ENCODE measurements at regions not wholly inside any gene's neighbourhood (a gene's known extent, or its start where the extent isn't known, plus 50 kb on each side); places are given as distances from the start of the nearest gene placed in this dataset.

GRCh38 chr18:68505178-68505574 is 209.7 kb downstream of the TMX3 start:
- H3K4me2 ChIP-seq = no peak overlapping the region
- intact Hi-C loops (cut with micrococcal nuclease; ENCODE audit: unreplicated experiment) = no loop called here
- BruUV-seq (replicated peaks) = no TSS peak

DNA sequence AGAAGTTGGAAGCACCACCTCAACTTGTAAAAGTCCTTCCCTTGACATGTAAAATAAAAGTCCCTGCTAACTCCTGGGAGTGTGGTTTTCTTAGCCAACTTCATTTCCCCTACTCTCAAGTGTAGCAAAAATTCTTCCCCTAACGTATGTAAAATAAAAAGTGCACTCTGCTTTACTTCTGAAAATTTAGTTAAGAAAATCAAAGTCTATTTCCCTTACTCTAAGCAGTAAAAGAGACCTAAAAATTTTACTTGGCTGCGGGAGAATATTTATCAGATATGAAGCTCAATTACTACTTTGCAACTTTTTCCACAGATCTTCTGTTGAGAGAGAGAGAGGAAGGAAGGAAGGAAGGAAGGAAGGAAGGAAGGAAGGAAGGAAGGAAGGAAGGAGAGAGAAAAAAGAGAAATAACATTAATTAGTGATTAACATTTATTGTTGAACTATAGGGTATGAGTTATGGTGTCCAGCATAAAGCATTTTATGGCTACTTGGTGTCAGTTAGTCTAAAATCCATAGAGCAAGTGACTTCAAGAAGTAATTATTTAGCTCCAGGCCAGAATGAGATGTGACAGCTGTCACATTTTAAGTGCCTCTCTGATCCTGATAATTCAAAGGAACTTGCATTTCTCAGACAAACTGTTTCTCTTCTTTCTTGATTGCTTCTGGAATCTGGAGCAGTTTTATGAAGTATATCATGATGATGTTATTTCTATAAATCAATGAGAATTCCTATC is 210.3 kb downstream of the TMX3 start:
- BruUV-seq (replicated peaks) = no TSS peak
- Histone ChIP-seq H4K20me1 (ENCODE audit: insufficient read depth) (no peaks in the 10 kb centered on the region), H3K79me2 (ENCODE audit: low read depth) (no peaks in the 10 kb centered on the region), H3F3A (ENCODE audit: insufficient read depth, low read depth) (no peaks in the 10 kb centered on the region), H3K36me3 (ENCODE audit: low read depth) (no peaks in the 10 kb centered on the region), H3K4me2 (no peak overlapping the region), H3K4me3 (no peak overlapping the region), H3K27ac (no peak overlapping the region), H3K9me3 (ENCODE audit: insufficient read depth, low read depth) (no peaks in the 10 kb centered on the region), H3K27me3 (ENCODE audit: insufficient read depth, low read depth) (no peaks in the 10 kb centered on the region), H3K4me1 (replicated peaks; ENCODE audit: insufficient read depth) (no peaks in the 10 kb centered on the region), H2AFZ (no peak overlapping the region), H3K9me2 (ENCODE audit: insufficient read depth) (no peaks in the 10 kb centered on the region)
- POLR2A ChIA-PET (ENCODE audit: unreplicated experiment) = no interaction called here
- intact Hi-C loops (cut with micrococcal nuclease; ENCODE audit: unreplicated experiment) = no loop called here
- DNase-seq = no peak
- CTCF ChIA-PET = no interaction called here
- TF ChIP-seq, protein P1, sequence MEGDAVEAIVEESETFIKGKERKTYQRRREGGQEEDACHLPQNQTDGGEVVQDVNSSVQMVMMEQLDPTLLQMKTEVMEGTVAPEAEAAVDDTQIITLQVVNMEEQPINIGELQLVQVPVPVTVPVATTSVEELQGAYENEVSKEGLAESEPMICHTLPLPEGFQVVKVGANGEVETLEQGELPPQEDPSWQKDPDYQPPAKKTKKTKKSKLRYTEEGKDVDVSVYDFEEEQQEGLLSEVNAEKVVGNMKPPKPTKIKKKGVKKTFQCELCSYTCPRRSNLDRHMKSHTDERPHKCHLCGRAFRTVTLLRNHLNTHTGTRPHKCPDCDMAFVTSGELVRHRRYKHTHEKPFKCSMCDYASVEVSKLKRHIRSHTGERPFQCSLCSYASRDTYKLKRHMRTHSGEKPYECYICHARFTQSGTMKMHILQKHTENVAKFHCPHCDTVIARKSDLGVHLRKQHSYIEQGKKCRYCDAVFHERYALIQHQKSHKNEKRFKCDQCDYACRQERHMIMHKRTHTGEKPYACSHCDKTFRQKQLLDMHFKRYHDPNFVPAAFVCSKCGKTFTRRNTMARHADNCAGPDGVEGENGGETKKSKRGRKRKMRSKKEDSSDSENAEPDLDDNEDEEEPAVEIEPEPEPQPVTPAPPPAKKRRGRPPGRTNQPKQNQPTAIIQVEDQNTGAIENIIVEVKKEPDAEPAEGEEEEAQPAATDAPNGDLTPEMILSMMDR (conservative IDR thresholded peaks at IDR 0.05) = no peak
- TF ChIP-seq EZH2 (IDR thresholded peaks at IDR 0.05; ENCODE audit: low read depth) = no peak

More at GRCh38 chr18:68505178-68505574, 209.7 kb downstream of the TMX3 start:
- Histone ChIP-seq H3F3A (ENCODE audit: insufficient read depth, low read depth) (no peaks in the 10 kb centered on the region), H3K36me3 (ENCODE audit: low read depth) (no peaks in the 10 kb centered on the region), H3K4me1 (replicated peaks; ENCODE audit: insufficient read depth) (no peaks in the 10 kb centered on the region), H3K9me2 (ENCODE audit: insufficient read depth) (no peaks in the 10 kb centered on the region), H4K20me1 (ENCODE audit: insufficient read depth) (no peaks in the 10 kb centered on the region), H2AFZ (no peak overlapping the region), H3K27me3 (ENCODE audit: insufficient read depth, low read depth) (no peaks in the 10 kb centered on the region), H3K79me2 (ENCODE audit: low read depth) (no peaks in the 10 kb centered on the region), H3K4me3 (no peak overlapping the region), H3K9me3 (ENCODE audit: insufficient read depth, low read depth) (no peaks in the 10 kb centered on the region), H3K27ac (no peak overlapping the region)
- TF ChIP-seq, protein P1 (conservative IDR thresholded peaks at IDR 0.05) = no peak
- no peak for TF ChIP-seq EZH2 (IDR thresholded peaks at IDR 0.05; ENCODE audit: low read depth)
- no peak for DNase-seq
- ChIA-PET POLR2A (ENCODE audit: unreplicated experiment) (no interaction called here), CTCF (no interaction called here)

- H3K27me3 ChIP-seq (ENCODE audit: insufficient read depth, low read depth) = no peaks in the 10 kb centered on the region
- H3K9me3 ChIP-seq (ENCODE audit: insufficient read depth, low read depth) = no peaks in the 10 kb centered on the region
- no peaks in the 10 kb centered on the region for H3K9me2 ChIP-seq (ENCODE audit: insufficient read depth)
- H3K79me2 ChIP-seq (ENCODE audit: low read depth) = no peaks in the 10 kb centered on the region
- DNase-seq = no peak
- no peak overlapping the region for H3K27ac ChIP-seq
- no peak overlapping the region for H2AFZ ChIP-seq
- intact Hi-C loops (cut with micrococcal nuclease; ENCODE audit: unreplicated experiment) = no loop called here
- no peaks in the 10 kb centered on the region for H4K20me1 ChIP-seq (ENCODE audit: insufficient read depth)
- no peaks in the 10 kb centered on the region for H3F3A ChIP-seq (ENCODE audit: insufficient read depth, low read depth)
- ChIA-PET POLR2A (ENCODE audit: unreplicated experiment) (no interaction called here), CTCF (no interaction called here)
- H3K4me2 ChIP-seq = no peak overlapping the region
- no peaks in the 10 kb centered on the region for H3K36me3 ChIP-seq (ENCODE audit: low read depth)
- H3K4me1 ChIP-seq (replicated peaks; ENCODE audit: insufficient read depth) = no peaks in the 10 kb centered on the region
- no peak for TF ChIP-seq EZH2 (IDR thresholded peaks at IDR 0.05; ENCODE audit: low read depth)
- TF ChIP-seq, protein P1 (conservative IDR thresholded peaks at IDR 0.05) = no peak
- no peak overlapping the region for H3K4me3 ChIP-seq
- no TSS peak for BruUV-seq (replicated peaks)
Measured at GRCh38 chr18:68500556-68500955, 214.4 kb downstream of the TMX3 start.
